GM12878 (cell line): ENCODE measurements at regions not wholly inside any gene's neighbourhood (a gene's known extent, or its start where the extent isn't known, plus 50 kb on each side); places are given as distances from the start of the nearest gene placed in this dataset.

ENCODE experiments used
- ATAC-seq: fragments of 200-7000 bp; cut with Tn5 transposase; 3 replicates; pipeline ENCODE4 v1.9.1; 2020; ENCODE audit warnings: mild to moderate bottlenecking, moderate library complexity
- BruUV-seq: library from RNA; stranded (reverse); fragments of 400-500 nt; replicated peaks from 2 replicates; lab custom pipeline; 2021; lab: Mats Ljungman, UMichigan
- CTCF ChIA-PET: fragments of 300-600 bp; sonication (Branson Sonifier 250); formaldehyde crosslinking; extraction: SDS; loops from one replicate; lab custom pipeline; 2021; ENCODE audit warnings: inconsistent platforms; lab: Yijun Ruan, JAX
- POLR2A ChIA-PET: fragments of 350-600 bp; formaldehyde crosslinking; extraction: SDS; loops from one replicate; lab custom pipeline; 2021; ENCODE audit warnings: inconsistent platforms; lab: Charles Lee
- RAD21 ChIA-PET: fragments of 300-600 bp; sonication (Branson Sonifier 250); formaldehyde crosslinking; loops from one replicate; lab custom pipeline; 2023; ENCODE audit warnings: antibody characterized with exemption; ENCODE audit not compliant: unreplicated experiment; lab: Charles Lee
- SMC1A ChIA-PET: fragments of 300-600 bp; sonication (Branson Sonifier 250); formaldehyde crosslinking; loops from one replicate; lab custom pipeline; 2023; ENCODE audit not compliant: unreplicated experiment, uncharacterized antibody; lab: Charles Lee
- DNase-seq: peaks from one replicate; pipeline ENCODE4 v3.0.0-alpha.2; 2011; ENCODE audit warnings: low read depth, low spot score
- FAIRE-seq: peaks from 3 replicates; lab custom pipeline; 2011; peaks lifted over from hg19 to GRCh38; lab: Jason Lieb, UNC
- H2AFZ ChIP-seq: 2 replicates; pipeline ENCODE4 v1.6.0; 2011; ENCODE audit warnings: low read depth, low read length, control low read depth; ENCODE audit not compliant: control insufficient read depth
- H3K27ac ChIP-seq: 2 replicates; pipeline ENCODE4 v1.5.1; 2011; ENCODE audit warnings: control low read depth; ENCODE audit not compliant: control insufficient read depth, insufficient read depth
- H3K27me3 ChIP-seq, 2 experiments: replicated peaks in 1 of 2; 2 replicates each; pipeline versions ENCODE4 v1.6.0 to v1.6.1; 2011; ENCODE audit warnings: low read length in 1 of 2; ENCODE audit not compliant: control insufficient read depth in 2 of 2, insufficient read depth in 2 of 2
- H3K36me3 ChIP-seq, 2 experiments: 2 replicates each; pipeline ENCODE4 v1.5.1; 2011; ENCODE audit warnings: low read length in 1 of 2; ENCODE audit not compliant: control insufficient read depth in 2 of 2, insufficient read depth in 2 of 2
- H3K4me1 ChIP-seq: 2 replicates; pipeline ENCODE4 v1.6.1; 2011; ENCODE audit warnings: mild to moderate bottlenecking, low read length, moderate library complexity, mixed read lengths; ENCODE audit not compliant: control insufficient read depth, insufficient read depth
- H3K4me2 ChIP-seq: 2 replicates; pipeline ENCODE4 v1.6.0; 2011; ENCODE audit warnings: control low read depth; ENCODE audit not compliant: control insufficient read depth, insufficient read depth
- H3K4me3 ChIP-seq: fragments of 200-600 bp; sonication (generic); 2 replicates; pipeline ENCODE4 v1.5.1; 2016
- H3K79me2 ChIP-seq: 2 replicates; pipeline ENCODE4 v1.6.0; 2011; ENCODE audit warnings: low read length; ENCODE audit not compliant: control insufficient read depth, insufficient read depth
- H3K9ac ChIP-seq: 2 replicates; pipeline ENCODE4 v1.8.0; 2011; ENCODE audit warnings: low read length, control low read depth, mixed read lengths; ENCODE audit not compliant: control insufficient read depth, insufficient read depth
- H3K9me3 ChIP-seq: replicated peaks from 3 replicates; pipeline ENCODE4 v1.5.1; 2011; ENCODE audit warnings: mild to moderate bottlenecking, low read length; ENCODE audit not compliant: control insufficient read depth, insufficient read depth
- H4K20me1 ChIP-seq: 2 replicates; pipeline ENCODE4 v1.6.0; 2011; ENCODE audit not compliant: control insufficient read depth, insufficient read depth
- CHD4 ChIP-seq: fragments of 200-600 bp; sonication (generic); IDR thresholded peaks from 2 replicates; pipeline ENCODE4 v1.6.1; 2016; ENCODE audit warnings: mild to moderate bottlenecking
- DPF2 ChIP-seq: fragments of 450-650 bp; IDR thresholded peaks from 2 replicates; pipeline ENCODE4 v1.6.1; 2017; ENCODE audit warnings: mild to moderate bottlenecking
- JUND ChIP-seq: IDR thresholded peaks from 2 replicates; pipeline ENCODE4 v1.6.1; 2012; ENCODE audit warnings: low read depth, mild to moderate bottlenecking, low read length, improper control_type of control experiment, moderate library complexity
- MTA2 ChIP-seq: fragments of 450-650 bp; IDR thresholded peaks from 2 replicates; pipeline ENCODE4 v1.6.1; 2016; ENCODE audit warnings: low read depth, mild to moderate bottlenecking, moderate library complexity
- MTA3 ChIP-seq: IDR thresholded peaks from 2 replicates; pipeline ENCODE4 v1.6.1; 2012; ENCODE audit warnings: low read length, inconsistent platforms, borderline replicate concordance
- MXI1 ChIP-seq: fragments of 150-350 bp; IDR thresholded peaks from 2 replicates; pipeline ENCODE4 v1.6.1; 2011; ENCODE audit warnings: low read depth, mild to moderate bottlenecking, inconsistent platforms, low read length, improper control_type of control experiment
- NR2F1 ChIP-seq: fragments of 450-650 bp; conservative IDR thresholded peaks from 2 replicates; pipeline ENCODE4 v1.6.1; 2017; ENCODE audit warnings: mild to moderate bottlenecking
- PAX5 ChIP-seq: IDR thresholded peaks from 2 replicates; pipeline ENCODE4 v1.6.1; 2011; ENCODE audit warnings: low read depth, low read length, borderline replicate concordance
- RCOR1 ChIP-seq: conservative IDR thresholded peaks from 2 replicates; pipeline ENCODE4 v1.6.1; 2012; ENCODE audit warnings: low read depth, low read length, improper control_type of control experiment
- RELA ChIP-seq: fragments of 450-650 bp; IDR thresholded peaks from 2 replicates; pipeline ENCODE4 v1.8.0; 2014; ENCODE audit warnings: borderline replicate concordance; ENCODE audit not compliant: partially characterized antibody
- TARDBP ChIP-seq: IDR thresholded peaks from 2 replicates; pipeline ENCODE4 v1.6.1; 2016; ENCODE audit warnings: borderline replicate concordance
- YBX1 ChIP-seq: fragments of 450-650 bp; IDR thresholded peaks from 2 replicates; pipeline ENCODE4 v1.6.1; 2016; ENCODE audit warnings: antibody characterized with exemption
- ZNF622 ChIP-seq: fragments of 450-650 bp; IDR thresholded peaks from 2 replicates; pipeline ENCODE4 v1.6.1; 2017; ENCODE audit warnings: mild to moderate bottlenecking, inconsistent platforms
- WGBS: methylation state at CpG from one replicate; pipeline ENCODE4 v1.1.6; 2016; ENCODE audit warnings: low lambda C conversion rate; ENCODE audit not compliant: insufficient replicate concordance, insufficient coverage; ENCODE audit errors: missing lambda C conversion rate; 5-methylcytosine and 5-hydroxymethylcytosine counted together
- in situ Hi-C: fragments of 300-500 bp; cut with MboI; formaldehyde crosslinking; loops from 9 replicates; pipeline ENCODE4 v1.14.3; 2018; ENCODE audit warnings: mixed read lengths
- intact Hi-C: fragments of 100-400 bp; cut with micrococcal nuclease; formaldehyde crosslinking; loops from one replicate; pipeline ENCODE4 v1.14.2; 2022; ENCODE audit not compliant: unreplicated experiment
- TF ChIP-seq, protein P1 (sequence below): IDR thresholded peaks from 2 replicates; pipeline ENCODE4 v1.6.1; 2012; ENCODE audit warnings: low read depth, low read length, improper control_type of control experiment
- TF ChIP-seq, protein P2 (sequence below): fragments of 450-650 bp; IDR thresholded peaks from 2 replicates; pipeline ENCODE4 v1.6.1; 2017; ENCODE audit warnings: borderline replicate concordance

DNA sequence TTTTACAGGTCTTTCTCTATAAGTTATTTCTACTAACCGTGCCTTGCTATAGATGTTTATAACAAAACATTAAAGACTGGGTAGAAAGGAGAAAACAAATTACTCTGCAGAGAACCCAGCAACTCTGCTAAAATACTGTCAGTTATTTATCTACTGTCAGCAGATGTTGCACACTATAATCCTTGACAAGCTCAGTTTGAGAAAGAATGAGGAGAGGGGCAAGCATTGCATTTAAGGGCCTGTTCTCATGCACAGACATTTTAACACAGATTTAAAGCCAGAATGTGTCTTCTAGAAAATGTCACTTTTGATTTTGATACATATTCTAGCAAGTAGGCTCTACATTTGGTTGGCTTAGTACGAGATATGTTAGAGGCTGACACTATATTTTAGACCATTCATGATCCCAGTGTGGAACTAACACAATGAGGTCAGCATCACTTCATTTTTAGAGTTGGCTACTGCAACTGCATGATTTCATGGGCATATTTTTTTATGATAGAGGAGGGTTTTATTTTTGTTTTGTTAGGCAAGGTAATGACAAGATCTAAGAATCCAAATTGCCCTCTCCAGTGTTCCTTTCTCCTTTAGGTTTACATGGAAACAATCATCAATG, 516.4 kb downstream of the ZEB2 start:
- Histone ChIP-seq H2AFZ (no peak overlapping the region), H3K79me2 (no peaks in the 10 kb centered on the region), H3K9ac (no peak overlapping the region), H3K36me3 (no peaks in the 10 kb centered on the region), H3K27me3 (no peaks in the 10 kb centered on the region), H3K4me2 (no peak overlapping the region), H4K20me1 (no peaks in the 10 kb centered on the region), H3K4me1 (no peaks in the 10 kb centered on the region), H3K27ac (no peak overlapping the region), H3K4me3 (no peak overlapping the region), H3K9me3 (no peaks in the 10 kb centered on the region)
- RAD21 ChIA-PET = no interaction called here
- intact Hi-C loops (no loop called here), in situ Hi-C loops (no loop called here)
- POLR2A ChIA-PET = interaction anchor here (0.6 kb wide), 1 partner anchor 30 kb away, joined by 3 read pairs; no protein-coding TSS in a partner anchor
- no peak for TF ChIP-seq MTA2
- no peak for TF ChIP-seq NR2F1
- TF ChIP-seq DPF2 = no peak
- no peak for TF ChIP-seq YBX1
- no peak for TF ChIP-seq MTA3
- no peak for TF ChIP-seq ZNF622
- TF ChIP-seq, protein P1, sequence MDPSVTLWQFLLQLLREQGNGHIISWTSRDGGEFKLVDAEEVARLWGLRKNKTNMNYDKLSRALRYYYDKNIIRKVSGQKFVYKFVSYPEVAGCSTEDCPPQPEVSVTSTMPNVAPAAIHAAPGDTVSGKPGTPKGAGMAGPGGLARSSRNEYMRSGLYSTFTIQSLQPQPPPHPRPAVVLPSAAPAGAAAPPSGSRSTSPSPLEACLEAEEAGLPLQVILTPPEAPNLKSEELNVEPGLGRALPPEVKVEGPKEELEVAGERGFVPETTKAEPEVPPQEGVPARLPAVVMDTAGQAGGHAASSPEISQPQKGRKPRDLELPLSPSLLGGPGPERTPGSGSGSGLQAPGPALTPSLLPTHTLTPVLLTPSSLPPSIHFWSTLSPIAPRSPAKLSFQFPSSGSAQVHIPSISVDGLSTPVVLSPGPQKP = no peak
- TF ChIP-seq, protein P2, sequence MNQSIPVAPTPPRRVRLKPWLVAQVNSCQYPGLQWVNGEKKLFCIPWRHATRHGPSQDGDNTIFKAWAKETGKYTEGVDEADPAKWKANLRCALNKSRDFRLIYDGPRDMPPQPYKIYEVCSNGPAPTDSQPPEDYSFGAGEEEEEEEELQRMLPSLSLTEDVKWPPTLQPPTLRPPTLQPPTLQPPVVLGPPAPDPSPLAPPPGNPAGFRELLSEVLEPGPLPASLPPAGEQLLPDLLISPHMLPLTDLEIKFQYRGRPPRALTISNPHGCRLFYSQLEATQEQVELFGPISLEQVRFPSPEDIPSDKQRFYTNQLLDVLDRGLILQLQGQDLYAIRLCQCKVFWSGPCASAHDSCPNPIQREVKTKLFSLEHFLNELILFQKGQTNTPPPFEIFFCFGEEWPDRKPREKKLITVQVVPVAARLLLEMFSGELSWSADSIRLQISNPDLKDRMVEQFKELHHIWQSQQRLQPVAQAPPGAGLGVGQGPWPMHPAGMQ = no peak
- no peak for TF ChIP-seq CHD4
- no peak for TF ChIP-seq JUND
- no peak for TF ChIP-seq RELA
- TF ChIP-seq RCOR1 = no peak
- no peak for TF ChIP-seq MXI1
- TF ChIP-seq TARDBP = no peak
- TF ChIP-seq PAX5 = no peak
- 100% methylated on average over 2 of the region's 2 CpGs for WGBS
- BruUV-seq = no TSS peak
- SMC1A ChIA-PET = interaction anchor here (1.1 to 2.6 kb wide), 3 partner anchors 7 to 200 kb away, joined by 3 to 6 read pairs (median 3); no protein-coding TSS in a partner anchor
- CTCF ChIA-PET = no interaction called here
- no peak for DNase-seq
- FAIRE-seq = no peak
- ATAC-seq = no peak
